Endodermal cell (in vitro differentiated cells): ENCODE measurements at regions not wholly inside any gene's neighbourhood (a gene's known extent, or its start where the extent isn't known, plus 50 kb on each side); places are given as distances from the start of the nearest gene placed in this dataset.

ENCODE experiments used
- DNase-seq: peaks from one replicate; pipeline ENCODE4 v3.0.0-alpha.2; 2017
- H3K27ac ChIP-seq: 2 replicates; pipeline ENCODE4 v1.5.1; 2013; ENCODE audit warnings: mild to moderate bottlenecking, low read depth, low read length, moderate library complexity
- H3K27me3 ChIP-seq: 2 replicates; pipeline ENCODE4 v1.6.1; 2013; ENCODE audit warnings: mild to moderate bottlenecking, low read length, moderate library complexity; ENCODE audit not compliant: insufficient read depth, control insufficient read depth, poor library complexity, severe bottlenecking
- H3K36me3 ChIP-seq: 2 replicates; pipeline ENCODE4 v1.7.0; 2013; ENCODE audit warnings: mild to moderate bottlenecking, low read length, moderate library complexity; ENCODE audit not compliant: control insufficient read depth, insufficient read depth
- H3K4me1 ChIP-seq: one replicate; pipeline ENCODE4 v1.7.0; 2013; ENCODE audit warnings: low read length; ENCODE audit not compliant: control insufficient read depth, insufficient read depth
- H3K4me3 ChIP-seq: 2 replicates; pipeline ENCODE4 v1.5.1; 2013; ENCODE audit warnings: mild to moderate bottlenecking, low read length, moderate library complexity
- H3K9ac ChIP-seq: 2 replicates; pipeline ENCODE4 v1.6.1; 2013; ENCODE audit warnings: mild to moderate bottlenecking, low read length, moderate library complexity; ENCODE audit not compliant: poor library complexity, severe bottlenecking; ENCODE audit errors: extremely low read depth
- H3K9me3 ChIP-seq: 2 replicates; pipeline ENCODE4 v1.6.1; 2013; ENCODE audit warnings: mild to moderate bottlenecking, low read length, moderate library complexity; ENCODE audit not compliant: control insufficient read depth
- H3K27ac Mint-ChIP-seq: 2 replicates; pipeline ENCODE4 v1.8.0; 2020; ENCODE audit warnings: mixed read lengths
- H3K27me3 Mint-ChIP-seq: 2 replicates; pipeline ENCODE4 v1.8.0; 2021; ENCODE audit warnings: mild to moderate bottlenecking, mixed read lengths; ENCODE audit not compliant: insufficient read depth
- H3K36me3 Mint-ChIP-seq: 2 replicates; pipeline ENCODE4 v1.8.0; 2020; ENCODE audit warnings: low read depth, mixed read lengths
- H3K4me1 Mint-ChIP-seq: 2 replicates; pipeline ENCODE4 v1.8.0; 2020; ENCODE audit warnings: mixed read lengths
- H3K4me3 Mint-ChIP-seq: 2 replicates; pipeline ENCODE4 v1.8.0; 2020; ENCODE audit warnings: mild to moderate bottlenecking, moderate library complexity, mixed read lengths
- H3K9me3 Mint-ChIP-seq: 2 replicates; pipeline ENCODE4 v1.8.0; 2020; ENCODE audit warnings: mild to moderate bottlenecking, mixed read lengths
- WGBS, 2 experiments: methylation state at CpG; one replicate each; pipeline versions ENCODE4 v1.1.5 to v1.1.7; 2013; ENCODE audit warnings: missing lambda C conversion rate in 2 of 2, mixed read lengths in 1 of 2; ENCODE audit not compliant: insufficient coverage in 1 of 2, insufficient read length in 1 of 2; 5-methylcytosine and 5-hydroxymethylcytosine counted together
- TF ChIP-seq, protein P1 (sequence below): fragments of 200-600 bp; sonication (generic); conservative IDR thresholded peaks from 2 replicates; pipeline ENCODE4 v1.5.0; 2021; ENCODE audit warnings: antibody characterized with exemption, mild to moderate bottlenecking

DNA sequence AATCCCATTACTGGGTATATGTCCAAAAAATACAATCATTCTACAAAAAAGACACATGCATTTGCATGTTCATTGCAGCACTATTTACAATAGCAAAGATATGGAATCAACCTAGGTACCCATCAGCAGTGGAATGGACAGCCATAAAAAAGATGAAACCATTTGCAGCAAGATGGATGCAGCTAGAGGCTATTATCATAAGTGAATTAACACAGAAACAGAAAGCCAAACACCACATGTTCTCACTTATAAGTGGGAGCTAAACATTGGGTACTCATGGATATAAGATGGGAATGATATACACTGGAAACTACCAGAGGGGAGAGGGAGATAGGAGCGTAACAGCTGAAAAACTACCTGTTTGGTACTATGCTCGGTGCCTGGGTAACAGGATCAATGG, 154.0 kb downstream of the TMEM26 start:
- no peak overlapping the region for H3K27ac Mint-ChIP-seq

DNA sequence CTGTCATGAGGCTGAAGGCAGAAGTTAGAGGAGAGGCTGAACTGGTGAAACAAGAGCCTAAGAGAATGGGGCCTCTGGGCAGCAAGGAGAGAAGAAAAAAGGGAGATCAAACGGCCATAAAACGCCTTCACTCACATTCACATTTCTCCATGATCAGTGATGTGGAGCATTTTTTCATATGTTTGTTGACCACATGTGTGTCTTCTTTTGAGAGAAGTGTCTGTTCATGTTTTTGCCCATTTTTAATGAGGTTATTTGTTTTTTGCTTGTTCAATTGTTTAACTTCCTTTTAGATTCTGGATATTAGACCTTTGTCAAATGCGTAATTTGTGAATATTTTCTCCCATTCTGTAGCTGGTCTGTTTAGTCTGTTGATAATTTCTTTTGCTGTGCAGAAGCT, 155.0 kb downstream of the TMEM26 start:
- DNase-seq, result no peak
- H3K4me1 ChIP-seq, result no peaks in the 10 kb centered on the region
- WGBS, 2 experiments, result 89% methylated on average over 1 of the region's 3 CpGs; no CpG with 5 or more reads in 1 of the 2 experiments

More for the DNA sequence above, 154.0 kb downstream of the TMEM26 start:
- H3K9me3 ChIP-seq, result no peaks in the 10 kb centered on the region
- no peaks in the 10 kb centered on the region for H3K4me1 ChIP-seq
- Mint-ChIP-seq H3K9me3 (peaks cover 7% of the 10 kb centered on the region), H3K36me3 (no peaks in the 10 kb centered on the region), H3K4me1 (no peaks in the 10 kb centered on the region), H3K27me3 (no peaks in the 10 kb centered on the region), H3K4me3 (no peak overlapping the region)
- no peak overlapping the region for H3K27ac ChIP-seq
- TF ChIP-seq, protein P1, sequence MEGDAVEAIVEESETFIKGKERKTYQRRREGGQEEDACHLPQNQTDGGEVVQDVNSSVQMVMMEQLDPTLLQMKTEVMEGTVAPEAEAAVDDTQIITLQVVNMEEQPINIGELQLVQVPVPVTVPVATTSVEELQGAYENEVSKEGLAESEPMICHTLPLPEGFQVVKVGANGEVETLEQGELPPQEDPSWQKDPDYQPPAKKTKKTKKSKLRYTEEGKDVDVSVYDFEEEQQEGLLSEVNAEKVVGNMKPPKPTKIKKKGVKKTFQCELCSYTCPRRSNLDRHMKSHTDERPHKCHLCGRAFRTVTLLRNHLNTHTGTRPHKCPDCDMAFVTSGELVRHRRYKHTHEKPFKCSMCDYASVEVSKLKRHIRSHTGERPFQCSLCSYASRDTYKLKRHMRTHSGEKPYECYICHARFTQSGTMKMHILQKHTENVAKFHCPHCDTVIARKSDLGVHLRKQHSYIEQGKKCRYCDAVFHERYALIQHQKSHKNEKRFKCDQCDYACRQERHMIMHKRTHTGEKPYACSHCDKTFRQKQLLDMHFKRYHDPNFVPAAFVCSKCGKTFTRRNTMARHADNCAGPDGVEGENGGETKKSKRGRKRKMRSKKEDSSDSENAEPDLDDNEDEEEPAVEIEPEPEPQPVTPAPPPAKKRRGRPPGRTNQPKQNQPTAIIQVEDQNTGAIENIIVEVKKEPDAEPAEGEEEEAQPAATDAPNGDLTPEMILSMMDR, result no peak
- no peak overlapping the region for H3K4me3 ChIP-seq
- 96% methylated on average over 2 of the region's 2 CpGs; no CpG with 5 or more reads in 1 of the 2 experiments for WGBS, 2 experiments
- no peak for DNase-seq
- H3K27me3 ChIP-seq, result no peaks in the 10 kb centered on the region
- H3K9ac ChIP-seq, result no peak overlapping the region
- no peaks in the 10 kb centered on the region for H3K36me3 ChIP-seq

DNA sequence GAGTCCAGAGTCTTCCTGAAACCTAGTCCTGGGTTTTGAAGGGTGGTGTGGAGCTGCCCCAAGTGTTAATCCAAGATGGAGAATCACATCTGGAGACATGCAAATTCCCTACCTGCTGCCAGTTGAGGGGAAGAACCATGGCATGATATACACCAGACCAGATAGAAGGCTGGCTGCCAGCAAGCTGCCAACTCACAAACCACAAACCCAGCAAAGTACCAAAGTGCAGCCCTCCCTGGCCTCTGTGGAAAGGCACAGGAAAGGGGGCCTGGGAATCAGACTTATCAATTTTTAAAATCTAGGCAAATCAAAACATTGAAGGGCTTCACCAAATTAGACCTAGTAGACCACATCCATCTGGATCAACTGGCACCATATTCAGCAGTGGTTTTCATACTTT, 157.0 kb downstream of the TMEM26 start:
- H3K9me3 ChIP-seq, result no peaks in the 10 kb centered on the region
- H3K4me3 ChIP-seq, result no peak overlapping the region
- no peaks in the 10 kb centered on the region for H3K36me3 ChIP-seq
- TF ChIP-seq, protein P1, result no peak
- Mint-ChIP-seq H3K4me3 (no peak overlapping the region), H3K27me3 (no peaks in the 10 kb centered on the region), H3K4me1 (no peaks in the 10 kb centered on the region), H3K27ac (no peak overlapping the region), H3K9me3 (peaks cover 7% of the 10 kb centered on the region), H3K36me3 (no peaks in the 10 kb centered on the region)
- H3K27ac ChIP-seq, result no peak overlapping the region
- no peaks in the 10 kb centered on the region for H3K27me3 ChIP-seq
- no peak for DNase-seq
- no peaks in the 10 kb centered on the region for H3K4me1 ChIP-seq
- no peak overlapping the region for H3K9ac ChIP-seq

More for the DNA sequence above, 155.0 kb downstream of the TMEM26 start:
- Mint-ChIP-seq H3K27me3 (no peaks in the 10 kb centered on the region), H3K9me3 (peaks cover 7% of the 10 kb centered on the region), H3K4me3 (no peak overlapping the region), H3K4me1 (no peaks in the 10 kb centered on the region), H3K36me3 (no peaks in the 10 kb centered on the region), H3K27ac (no peak overlapping the region)
- Histone ChIP-seq H3K9me3 (no peaks in the 10 kb centered on the region), H3K4me3 (no peak overlapping the region), H3K27ac (no peak overlapping the region), H3K27me3 (no peaks in the 10 kb centered on the region), H3K9ac (no peak overlapping the region), H3K36me3 (no peaks in the 10 kb centered on the region)
- TF ChIP-seq, protein P1, result no peak
